ENCODE measurements at regions not wholly inside any gene's neighbourhood (a gene's known extent, or its start where the extent isn't known, plus 50 kb on each side); places are given as distances from the start of the nearest gene placed in this dataset.

DNA sequence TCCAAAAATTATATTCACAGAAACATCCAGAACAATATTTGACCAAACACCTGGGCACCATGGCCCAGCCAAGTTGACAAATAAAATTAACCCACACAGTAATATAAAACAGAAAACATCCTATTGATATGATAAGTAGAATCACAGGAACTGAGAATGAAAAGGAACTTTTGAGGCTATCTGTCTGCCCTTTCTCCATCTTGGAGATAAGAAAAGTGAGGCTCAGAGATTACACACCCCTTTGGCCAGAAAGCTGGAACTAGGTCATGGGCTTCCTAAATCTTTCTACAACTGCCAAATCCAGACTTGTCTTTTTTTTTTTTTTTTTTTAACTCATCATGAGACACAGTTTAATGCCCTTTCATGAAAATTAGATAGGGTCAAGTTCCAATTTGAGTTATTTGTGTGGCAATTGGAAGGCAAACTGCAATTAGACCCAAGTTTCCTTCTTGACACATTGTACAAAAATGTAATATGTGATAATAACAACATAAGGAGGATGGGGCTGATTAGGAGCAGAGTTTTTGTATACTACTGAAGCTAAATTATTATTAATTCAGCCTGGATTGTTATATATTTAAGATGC lies 137.2 kb downstream of the RPL22L1 start:
- Histone ChIP-seq H3K4me3 (replicated peaks in 1 of 3; ENCODE audit: low read depth in 2 of 3, low read length in 3 of 3) (no peak overlapping the region), H3K9ac (ENCODE audit: insufficient read depth, low read length, poor library complexity, severe bottlenecking) (no peak overlapping the region), H3K4me1 (ENCODE audit: control insufficient read depth in 1 of 2, insufficient read depth in 2 of 2, low read length in 2 of 2) (no peaks in the 10 kb centered on the region), H4K20me1 (ENCODE audit: insufficient read depth, low read length) (no peaks in the 10 kb centered on the region), H3K79me2 (ENCODE audit: insufficient read depth, low read length) (no peaks in the 10 kb centered on the region), H3K36me3 (replicated peaks in 1 of 2; ENCODE audit: control insufficient read depth in 1 of 2, insufficient read depth in 2 of 2, low read length in 2 of 2) (no peaks in the 10 kb centered on the region), H3K27ac (ENCODE audit: low read depth in 1 of 2, low read length in 2 of 2) (no peak overlapping the region), H3K27me3 (ENCODE audit: control insufficient read depth in 2 of 2, insufficient read depth in 2 of 2, low read length in 2 of 2) (no peaks in the 10 kb centered on the region), H3K4me2 (replicated peaks; ENCODE audit: extremely low read depth, low read length, poor library complexity, severe bottlenecking) (no peak overlapping the region), H3K9me3 (replicated peaks in 1 of 2; ENCODE audit: control insufficient read depth in 1 of 2, insufficient read depth in 1 of 2, low read length in 2 of 2) (no peaks in the 10 kb centered on the region), H2AFZ (ENCODE audit: insufficient read depth, low read depth, low read length, poor library complexity, severe bottlenecking) (no peak overlapping the region)
- peaks cover 0 to 5% (median 2%) of the 10 kb centered on the region in 3 donors for H3K27me3 Mint-ChIP-seq (ENCODE audit: low read depth in 3 of 3)
- intact Hi-C loops (cut with micrococcal nuclease), result no loop called here
- H3K9me3 Mint-ChIP-seq, result peaks cover 0 to 4% (median 0%) of the 10 kb centered on the region in 7 donors
- H3K4me1 Mint-ChIP-seq, result no peaks in the 10 kb centered on the region
- no peaks in the 10 kb centered on the region for H3K36me3 Mint-ChIP-seq
- no peak overlapping the region for H3K4me3 Mint-ChIP-seq
- DNase-seq, result no peak
- TF ChIP-seq, protein P1, sequence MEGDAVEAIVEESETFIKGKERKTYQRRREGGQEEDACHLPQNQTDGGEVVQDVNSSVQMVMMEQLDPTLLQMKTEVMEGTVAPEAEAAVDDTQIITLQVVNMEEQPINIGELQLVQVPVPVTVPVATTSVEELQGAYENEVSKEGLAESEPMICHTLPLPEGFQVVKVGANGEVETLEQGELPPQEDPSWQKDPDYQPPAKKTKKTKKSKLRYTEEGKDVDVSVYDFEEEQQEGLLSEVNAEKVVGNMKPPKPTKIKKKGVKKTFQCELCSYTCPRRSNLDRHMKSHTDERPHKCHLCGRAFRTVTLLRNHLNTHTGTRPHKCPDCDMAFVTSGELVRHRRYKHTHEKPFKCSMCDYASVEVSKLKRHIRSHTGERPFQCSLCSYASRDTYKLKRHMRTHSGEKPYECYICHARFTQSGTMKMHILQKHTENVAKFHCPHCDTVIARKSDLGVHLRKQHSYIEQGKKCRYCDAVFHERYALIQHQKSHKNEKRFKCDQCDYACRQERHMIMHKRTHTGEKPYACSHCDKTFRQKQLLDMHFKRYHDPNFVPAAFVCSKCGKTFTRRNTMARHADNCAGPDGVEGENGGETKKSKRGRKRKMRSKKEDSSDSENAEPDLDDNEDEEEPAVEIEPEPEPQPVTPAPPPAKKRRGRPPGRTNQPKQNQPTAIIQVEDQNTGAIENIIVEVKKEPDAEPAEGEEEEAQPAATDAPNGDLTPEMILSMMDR (IDR thresholded peaks at IDR 0.05), result no peak
- H3K27ac Mint-ChIP-seq, result no peak overlapping the region

DNA sequence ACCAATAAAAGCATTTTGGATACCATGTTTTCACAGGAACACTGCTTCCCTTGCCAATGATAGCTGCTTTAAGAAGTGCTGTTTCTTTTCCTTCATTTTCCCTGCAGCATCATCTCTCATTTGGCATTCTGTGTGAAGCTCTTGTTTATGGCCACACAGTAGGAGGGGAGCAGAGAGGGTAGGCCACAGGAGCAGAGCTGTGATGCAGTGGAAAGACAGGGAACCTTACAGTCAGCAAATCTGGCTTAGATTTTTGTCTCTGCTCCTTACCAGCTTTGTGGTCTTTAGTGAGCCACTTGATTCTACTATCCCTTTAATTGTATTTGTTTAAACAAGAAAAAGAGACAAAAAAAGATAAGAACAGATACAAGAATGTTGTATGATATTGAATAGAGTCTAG lies 138.7 kb downstream of the RPL22L1 start:
- Histone ChIP-seq H3K9ac (ENCODE audit: insufficient read depth, low read length, poor library complexity, severe bottlenecking) (no peak overlapping the region), H2AFZ (ENCODE audit: insufficient read depth, low read depth, low read length, poor library complexity, severe bottlenecking) (no peak overlapping the region), H3K79me2 (ENCODE audit: insufficient read depth, low read length) (no peaks in the 10 kb centered on the region), H3K36me3 (replicated peaks in 1 of 2; ENCODE audit: control insufficient read depth in 1 of 2, insufficient read depth in 2 of 2, low read length in 2 of 2) (no peaks in the 10 kb centered on the region), H3K9me3 (replicated peaks in 1 of 2; ENCODE audit: control insufficient read depth in 1 of 2, insufficient read depth in 1 of 2, low read length in 2 of 2) (no peaks in the 10 kb centered on the region), H3K4me2 (replicated peaks; ENCODE audit: extremely low read depth, low read length, poor library complexity, severe bottlenecking) (no peak overlapping the region), H3K27me3 (ENCODE audit: control insufficient read depth in 2 of 2, insufficient read depth in 2 of 2, low read length in 2 of 2) (no peaks in the 10 kb centered on the region), H4K20me1 (ENCODE audit: insufficient read depth, low read length) (no peaks in the 10 kb centered on the region), H3K4me1 (ENCODE audit: control insufficient read depth in 1 of 2, insufficient read depth in 2 of 2, low read length in 2 of 2) (peaks cover 0 to 7% of the 10 kb centered on the region in 2 donors), H3K27ac (ENCODE audit: low read depth in 1 of 2, low read length in 2 of 2) (no peak overlapping the region), H3K4me3 (replicated peaks in 1 of 3; ENCODE audit: low read depth in 2 of 3, low read length in 3 of 3) (no peak overlapping the region)
- DNase-seq, result no peak
- peaks cover 0 to 4% (median 0%) of the 10 kb centered on the region in 7 donors for H3K9me3 Mint-ChIP-seq
- TF ChIP-seq, protein P1 (IDR thresholded peaks at IDR 0.05), result no peak
- no peak overlapping the region for H3K4me3 Mint-ChIP-seq
- H3K36me3 Mint-ChIP-seq, result no peaks in the 10 kb centered on the region
- no peak overlapping the region for H3K27ac Mint-ChIP-seq
- no peaks in the 10 kb centered on the region for H3K4me1 Mint-ChIP-seq
- peaks cover 0 to 5% (median 2%) of the 10 kb centered on the region in 3 donors for H3K27me3 Mint-ChIP-seq (ENCODE audit: low read depth in 3 of 3)
- intact Hi-C loops (cut with micrococcal nuclease), result no loop called here
